A673 (cell line): ENCODE measurements at regions not wholly inside any gene's neighbourhood (a gene's known extent, or its start where the extent isn't known, plus 50 kb on each side); places are given as distances from the start of the nearest gene placed in this dataset.
A peak's percentile ranks its signal among the peaks of the same experiment; 100 is the strongest.

ENCODE experiments used
- BruUV-seq: library from RNA; stranded (reverse); fragments of 400-500 nt; replicated peaks from 2 replicates; lab custom pipeline; 2021; lab: Mats Ljungman, UMichigan
- CTCF ChIA-PET: fragments of 300-600 bp; sonication (Branson Sonifier 250); formaldehyde crosslinking; loops from one replicate; lab custom pipeline; 2022; ENCODE audit warnings: antibody characterized with exemption; lab: Charles Lee
- POLR2A ChIA-PET: fragments of 300-600 bp; sonication (Branson Sonifier 250); formaldehyde crosslinking; loops from one replicate; lab custom pipeline; 2022; ENCODE audit warnings: antibody characterized with exemption; ENCODE audit not compliant: low non-redundant PET; lab: Charles Lee
- DNase-seq: peaks from one replicate; pipeline ENCODE4 v3.0.0-alpha.2; 2015; ENCODE audit warnings: low spot score
- H3K27ac ChIP-seq: fragments of 200-600 bp; sonication (generic); 2 replicates; pipeline ENCODE4 v1.5.1; 2016; ENCODE audit warnings: mixed run types, low read depth, mild to moderate bottlenecking, mixed read lengths, antibody characterized with exemption, low read length; ENCODE audit not compliant: poor library complexity, severe bottlenecking
- H3K27me3 ChIP-seq: fragments of 200-600 bp; sonication (generic); replicated peaks from 2 replicates; pipeline ENCODE4 v1.6.1; 2017; ENCODE audit warnings: mixed run types, low read depth, mild to moderate bottlenecking, mixed read lengths, antibody characterized with exemption, low read length; ENCODE audit not compliant: insufficient read depth, poor library complexity
- H3K36me3 ChIP-seq: fragments of 200-600 bp; sonication (generic); 2 replicates; pipeline ENCODE4 v1.6.1; 2016; ENCODE audit warnings: mixed run types, mild to moderate bottlenecking, mixed read lengths, antibody characterized with exemption, low read length; ENCODE audit not compliant: insufficient read depth, poor library complexity, severe bottlenecking
- H3K4me1 ChIP-seq: fragments of 200-600 bp; sonication (generic); 2 replicates; pipeline ENCODE4 v1.6.1; 2017; ENCODE audit warnings: mixed run types, mild to moderate bottlenecking, mixed read lengths, antibody characterized with exemption, low read length; ENCODE audit not compliant: insufficient read depth, poor library complexity, severe bottlenecking
- H3K4me3 ChIP-seq: fragments of 200-600 bp; sonication (generic); 2 replicates; pipeline ENCODE4 v1.5.1; 2016; ENCODE audit warnings: low read depth, mixed run types, mild to moderate bottlenecking, mixed read lengths, low read length; ENCODE audit not compliant: poor library complexity, severe bottlenecking
- H3K9me3 ChIP-seq: fragments of 200-600 bp; sonication (generic); 2 replicates; pipeline ENCODE4 v1.6.1; 2016; ENCODE audit warnings: mixed run types, low read depth, mild to moderate bottlenecking, mixed read lengths, antibody characterized with exemption, low read length; ENCODE audit not compliant: poor library complexity, severe bottlenecking
- CTCF ChIP-seq: fragments of 300-800, 200-600 bp; sonication (generic); conservative IDR thresholded peaks from 2 replicates; pipeline ENCODE4 v1.5.1; 2017; ENCODE audit warnings: low read depth, mild to moderate bottlenecking, antibody characterized with exemption, low read length, moderate library complexity, mixed read lengths
- EZH2 ChIP-seq: fragments of 200-600 bp; sonication (generic); IDR thresholded peaks from 2 replicates; pipeline ENCODE4 v1.6.1; 2017; ENCODE audit warnings: borderline replicate concordance, low read depth, mild to moderate bottlenecking, mixed read lengths, antibody characterized with exemption, low read length; ENCODE audit not compliant: poor library complexity, severe bottlenecking
- intact Hi-C: fragments of 100-400 bp; cut with micrococcal nuclease; formaldehyde crosslinking; loops from one replicate; pipeline ENCODE4 v1.10.0; 2022; ENCODE audit not compliant: unreplicated experiment

DNA sequence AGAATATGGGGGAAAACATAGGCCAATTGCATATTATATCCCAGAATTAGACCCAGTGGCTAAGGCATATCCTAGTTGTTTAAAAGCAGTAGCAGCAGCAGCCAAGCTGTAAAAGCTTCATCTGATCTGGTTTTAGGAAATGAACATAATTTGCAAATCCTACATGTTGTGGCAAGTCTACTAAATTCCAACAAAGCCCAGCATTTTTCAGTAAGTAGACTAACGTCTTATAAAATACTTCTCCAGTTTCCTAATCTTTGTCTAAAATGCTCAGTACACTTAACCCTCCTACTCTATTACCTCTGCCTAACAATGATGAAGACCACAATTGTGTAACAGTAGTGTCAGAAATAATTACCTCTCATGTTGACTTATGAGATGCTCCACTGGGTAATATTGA, 70.9 kb upstream of the RERGL start:
- Histone ChIP-seq H3K9me3 (no peaks in the 10 kb centered on the region), H3K36me3 (no peaks in the 10 kb centered on the region), H3K27ac (no peak overlapping the region), H3K4me1 (no peaks in the 10 kb centered on the region), H3K27me3 (no peaks in the 10 kb centered on the region), H3K4me3 (no peak overlapping the region)
- ChIA-PET POLR2A (no interaction called here), CTCF (no interaction called here)
- no peak for DNase-seq
- intact Hi-C loops: no loop called here
- TF ChIP-seq CTCF (no peak), EZH2 (no peak)
- BruUV-seq: no TSS peak

GRCh38 chr12:18158774-18159557, 69.0 kb upstream of the RERGL start:
- H3K36me3 ChIP-seq: no peaks in the 10 kb centered on the region
- peak; percentile 88 for TF ChIP-seq CTCF
- TF ChIP-seq EZH2: no peak
- H3K4me3 ChIP-seq: no peak overlapping the region
- ChIA-PET POLR2A (no interaction called here), CTCF (no interaction called here)
- peak; percentile 63 for DNase-seq
- H3K4me1 ChIP-seq: no peaks in the 10 kb centered on the region
- no TSS peak for BruUV-seq
- no peaks in the 10 kb centered on the region for H3K27me3 ChIP-seq
- no peak overlapping the region for H3K27ac ChIP-seq
- intact Hi-C loops: loop anchor here (1.0 kb wide), 1 partner anchor 65 kb away; no protein-coding TSS in a partner anchor
- H3K9me3 ChIP-seq: no peaks in the 10 kb centered on the region

- no peak for DNase-seq
- POLR2A ChIA-PET: no interaction called here
- no TSS peak for BruUV-seq
- Histone ChIP-seq H3K27me3 (no peaks in the 10 kb centered on the region), H3K4me1 (no peaks in the 10 kb centered on the region), H3K9me3 (no peaks in the 10 kb centered on the region), H3K4me3 (no peak overlapping the region), H3K36me3 (no peaks in the 10 kb centered on the region), H3K27ac (no peak overlapping the region)
- CTCF ChIA-PET: no interaction called here
- intact Hi-C loops: no loop called here
- TF ChIP-seq CTCF: no peak
- no peak for TF ChIP-seq EZH2
Measured at GRCh38 chr12:18153826-18154225, 63.8 kb upstream of the RERGL start.
